Breast epithelium (tissue), 3 donors: ENCODE measurements at regions not wholly inside any gene's neighbourhood (a gene's known extent, or its start where the extent isn't known, plus 50 kb on each side); places are given as distances from the start of the nearest gene placed in this dataset.

Experiments
- POLR2A ChIP-seq: fragments of 450-650 bp; IDR thresholded peaks from one replicate; pipeline ENCODE4 v1.6.1; 2016; ENCODE audit warnings: antibody characterized with exemption, mild to moderate bottlenecking, moderate library complexity
- POLR2AphosphoS5 ChIP-seq, 3 donors: sonication (generic); formaldehyde crosslinking; IDR thresholded peaks; one replicate each; pipeline ENCODE4 v1.6.1; 2017; ENCODE audit warnings: antibody characterized with exemption in 3 of 3
- TF ChIP-seq, protein P1 (sequence below), 3 donors: fragments of 450-650 bp; IDR thresholded peaks; one replicate each; pipeline ENCODE4 v1.5.1; 2016 to 2017; ENCODE audit warnings: antibody characterized with exemption in 3 of 3, mild to moderate bottlenecking in 3 of 3, moderate library complexity in 3 of 3

GRCh38 chr5:164302533-164303235, 797.3 kb downstream of the MAT2B start:
- TF ChIP-seq POLR2AphosphoS5 (IDR thresholded peaks at IDR 0.05) (no peak), POLR2A (no peak)
- TF ChIP-seq, protein P1, sequence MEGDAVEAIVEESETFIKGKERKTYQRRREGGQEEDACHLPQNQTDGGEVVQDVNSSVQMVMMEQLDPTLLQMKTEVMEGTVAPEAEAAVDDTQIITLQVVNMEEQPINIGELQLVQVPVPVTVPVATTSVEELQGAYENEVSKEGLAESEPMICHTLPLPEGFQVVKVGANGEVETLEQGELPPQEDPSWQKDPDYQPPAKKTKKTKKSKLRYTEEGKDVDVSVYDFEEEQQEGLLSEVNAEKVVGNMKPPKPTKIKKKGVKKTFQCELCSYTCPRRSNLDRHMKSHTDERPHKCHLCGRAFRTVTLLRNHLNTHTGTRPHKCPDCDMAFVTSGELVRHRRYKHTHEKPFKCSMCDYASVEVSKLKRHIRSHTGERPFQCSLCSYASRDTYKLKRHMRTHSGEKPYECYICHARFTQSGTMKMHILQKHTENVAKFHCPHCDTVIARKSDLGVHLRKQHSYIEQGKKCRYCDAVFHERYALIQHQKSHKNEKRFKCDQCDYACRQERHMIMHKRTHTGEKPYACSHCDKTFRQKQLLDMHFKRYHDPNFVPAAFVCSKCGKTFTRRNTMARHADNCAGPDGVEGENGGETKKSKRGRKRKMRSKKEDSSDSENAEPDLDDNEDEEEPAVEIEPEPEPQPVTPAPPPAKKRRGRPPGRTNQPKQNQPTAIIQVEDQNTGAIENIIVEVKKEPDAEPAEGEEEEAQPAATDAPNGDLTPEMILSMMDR (IDR thresholded peaks at IDR 0.05): no peak
